Keratinocyte (primary cell): ENCODE measurements at regions not wholly inside any gene's neighbourhood (a gene's known extent, or its start where the extent isn't known, plus 50 kb on each side); places are given as distances from the start of the nearest gene placed in this dataset.

Experiments used
- DNase-seq: peaks from one replicate; pipeline ENCODE4 v3.0.0-alpha.2; 2011; ENCODE audit warnings: low read depth, missing footprints, low spot score
- FAIRE-seq: peaks from 2 replicates; lab custom pipeline; 2011; peaks lifted over from hg19 to GRCh38; lab: Jason Lieb, UNC
- H2AFZ ChIP-seq: 2 replicates; pipeline ENCODE4 v1.6.0; 2012; ENCODE audit warnings: low read length, control low read depth, inconsistent platforms; ENCODE audit not compliant: control insufficient read depth
- H3K27ac ChIP-seq: 2 replicates; pipeline ENCODE4 v1.5.1; 2011; ENCODE audit warnings: low read length; ENCODE audit not compliant: control insufficient read depth, insufficient read depth
- H3K27me3 ChIP-seq: 3 replicates; pipeline ENCODE4 v1.6.0; 2011; ENCODE audit warnings: low read length; ENCODE audit not compliant: control insufficient read depth, insufficient read depth; ENCODE audit errors: extremely low read depth
- H3K36me3 ChIP-seq, 2 experiments: 2 replicates in 1 of 2; 3 replicates in 1 of 2; pipeline ENCODE4 v1.5.1; 2011; ENCODE audit warnings: low read length in 2 of 2, mild to moderate bottlenecking in 1 of 2; ENCODE audit not compliant: control insufficient read depth in 2 of 2, insufficient read depth in 2 of 2; ENCODE audit errors: extremely low read depth in 1 of 2
- H3K4me1 ChIP-seq: 3 replicates; pipeline ENCODE4 v1.5.1; 2011; ENCODE audit warnings: low read length; ENCODE audit not compliant: control insufficient read depth, insufficient read depth; ENCODE audit errors: extremely low read depth
- H3K4me2 ChIP-seq: 3 replicates; pipeline ENCODE4 v1.6.0; 2011; ENCODE audit warnings: low read depth, low read length; ENCODE audit not compliant: control insufficient read depth, insufficient read depth; ENCODE audit errors: extremely low read depth
- H3K4me3 ChIP-seq, 3 experiments: fragments of 200-600 bp in 1 of 3; sonication (generic) in 1 of 3; 2 replicates in 2 of 3; 3 replicates in 1 of 3; pipeline ENCODE4 v1.5.1; 2011 to 2016; ENCODE audit warnings: low read length in 3 of 3, mild to moderate bottlenecking in 3 of 3, control low read depth in 2 of 3, inconsistent platforms in 1 of 3, low read depth in 1 of 3, mixed read lengths in 1 of 3, mixed run types in 1 of 3, moderate library complexity in 1 of 3; ENCODE audit not compliant: control insufficient read depth in 2 of 3, insufficient read depth in 2 of 3; ENCODE audit errors: extremely low read depth in 1 of 3
- H3K79me2 ChIP-seq: 2 replicates; pipeline ENCODE4 v1.6.0; 2012; ENCODE audit warnings: low read length; ENCODE audit not compliant: control insufficient read depth, insufficient read depth
- H3K9ac ChIP-seq: 3 replicates; pipeline ENCODE4 v1.6.0; 2011; ENCODE audit warnings: low read length; ENCODE audit not compliant: control insufficient read depth, insufficient read depth; ENCODE audit errors: extremely low read depth
- H3K9me1 ChIP-seq: 3 replicates; pipeline ENCODE4 v1.6.0; 2011; ENCODE audit warnings: low read length; ENCODE audit not compliant: control insufficient read depth, insufficient read depth; ENCODE audit errors: extremely low read depth
- H3K9me3 ChIP-seq: 2 replicates; pipeline ENCODE4 v1.5.1; 2012; ENCODE audit warnings: low read depth, low read length; ENCODE audit not compliant: control insufficient read depth
- H4K20me1 ChIP-seq: 3 replicates; pipeline ENCODE4 v1.6.0; 2011; ENCODE audit warnings: low read length; ENCODE audit not compliant: control insufficient read depth, insufficient read depth; ENCODE audit errors: extremely low read depth
- CTCF ChIP-seq, 3 experiments: IDR thresholded peaks in 1 of 3; conservative IDR thresholded peaks in 1 of 3; optimal IDR thresholded peaks in 1 of 3; 2 replicates in 2 of 3; 3 replicates in 1 of 3; pipeline versions ENCODE3 to v1.5.1; 2011; ENCODE audit warnings: low read length in 3 of 3, mild to moderate bottlenecking in 3 of 3, moderate library complexity in 2 of 3, control low read depth in 1 of 3, inconsistent platforms in 1 of 3; ENCODE audit not compliant: insufficient read depth in 2 of 3; ENCODE audit errors: extremely low read depth in 1 of 3
- EZH2 ChIP-seq: IDR thresholded peaks from one replicate; pipeline ENCODE4 v1.6.1; 2012; ENCODE audit warnings: inconsistent platforms, mild to moderate bottlenecking, low read length, moderate library complexity
- dilution Hi-C: fragments of 300-500 bp; cut with MboI; formaldehyde crosslinking; loops from one replicate; pipeline ENCODE4 v1.7.0; 2020; ENCODE audit warnings: low sequenced_read_pairs; ENCODE audit not compliant: extremely low pct_ligation_motif_present

GRCh38 chr21:35751171-35751570 is 309.2 kb downstream of the SETD4 start:
- no peak overlapping the region for H2AFZ ChIP-seq
- H3K36me3 ChIP-seq, result no peaks in the 10 kb centered on the region
- peaks cover 1% of the 10 kb centered on the region for H3K9me3 ChIP-seq
- H3K9me1 ChIP-seq, result no peaks in the 10 kb centered on the region
- no peak for FAIRE-seq
- H4K20me1 ChIP-seq, result no peaks in the 10 kb centered on the region
- dilution Hi-C loops, result no loop called here
- no peaks in the 10 kb centered on the region for H3K79me2 ChIP-seq
- H3K4me2 ChIP-seq, result no peak overlapping the region
- TF ChIP-seq CTCF (optimal IDR thresholded peaks at IDR 0.05 in 1 of 3, IDR thresholded peaks at IDR 0.05 in 1 of 3, conservative IDR thresholded peaks at IDR 0.05 in 1 of 3; ENCODE audit: extremely low read depth in 1 of 3, insufficient read depth in 2 of 3, low read length in 3 of 3) (no peak), EZH2 (no peak)
- DNase-seq, result no peak
- no peak overlapping the region for H3K9ac ChIP-seq
- H3K27me3 ChIP-seq, result no peaks in the 10 kb centered on the region
- no peak overlapping the region for H3K27ac ChIP-seq
- no peak overlapping the region for H3K4me3 ChIP-seq
- no peaks in the 10 kb centered on the region for H3K4me1 ChIP-seq

DNA sequence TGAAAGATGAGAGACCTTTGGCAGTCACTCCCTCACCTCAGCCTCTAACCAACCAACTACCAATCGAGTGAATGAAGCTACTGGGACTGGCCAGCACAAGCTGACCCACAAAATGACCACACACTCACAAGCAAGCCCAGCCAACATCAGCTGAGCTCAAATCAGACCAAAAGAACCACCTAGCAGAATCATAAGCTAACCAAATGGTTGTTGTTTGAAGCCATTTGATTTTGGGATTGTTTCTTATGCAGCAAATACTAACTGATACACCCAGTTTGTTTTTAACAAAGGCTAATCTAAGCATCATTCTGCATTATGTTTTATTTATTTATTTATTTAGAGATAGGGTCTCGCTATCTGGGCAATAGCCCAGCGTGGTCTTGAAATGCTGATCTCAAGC is 310.4 kb downstream of the SETD4 start:
- H3K27me3 ChIP-seq, result no peaks in the 10 kb centered on the region
- H3K27ac ChIP-seq, result no peak overlapping the region
- no peak for TF ChIP-seq EZH2
- TF ChIP-seq CTCF (optimal IDR thresholded peaks at IDR 0.05 in 1 of 3, IDR thresholded peaks at IDR 0.05 in 1 of 3, conservative IDR thresholded peaks at IDR 0.05 in 1 of 3; ENCODE audit: extremely low read depth in 1 of 3, insufficient read depth in 2 of 3, low read length in 3 of 3), result no peak
- H2AFZ ChIP-seq, result no peak overlapping the region
- H3K79me2 ChIP-seq, result no peaks in the 10 kb centered on the region
- H3K9ac ChIP-seq, result no peak overlapping the region
- no peaks in the 10 kb centered on the region for H3K9me1 ChIP-seq
- H4K20me1 ChIP-seq, result no peaks in the 10 kb centered on the region
- dilution Hi-C loops, result no loop called here
- H3K36me3 ChIP-seq, result no peaks in the 10 kb centered on the region
- no peak for DNase-seq
- peaks cover 1% of the 10 kb centered on the region for H3K9me3 ChIP-seq
- H3K4me1 ChIP-seq, result peaks cover 11% of the 10 kb centered on the region
- no peak overlapping the region for H3K4me2 ChIP-seq
- H3K4me3 ChIP-seq, result no peak overlapping the region
- no peak for FAIRE-seq
